HG03354 (cell line): ENCODE measurements at regions not wholly inside any gene's neighbourhood (a gene's known extent, or its start where the extent isn't known, plus 50 kb on each side); places are given as distances from the start of the nearest gene placed in this dataset.
"Not testable (repeated sequence)": the region's sequence is repeated elsewhere in the genome, so short reads cannot be mapped to it uniquely, and the experiment has no call there.

ENCODE experiments used
- ATAC-seq: cut with Tn5 transposase; IDR thresholded peaks from one replicate; pipeline ENCODE4 v1.9.1; 2021; ENCODE audit warnings: mild to moderate bottlenecking; ENCODE audit not compliant: unreplicated experiment, poor library complexity, severe bottlenecking

GRCh38 chr1:222940095-222940494 is 125.3 kb downstream of the DISP1 start:
- ATAC-seq = no peak

DNA sequence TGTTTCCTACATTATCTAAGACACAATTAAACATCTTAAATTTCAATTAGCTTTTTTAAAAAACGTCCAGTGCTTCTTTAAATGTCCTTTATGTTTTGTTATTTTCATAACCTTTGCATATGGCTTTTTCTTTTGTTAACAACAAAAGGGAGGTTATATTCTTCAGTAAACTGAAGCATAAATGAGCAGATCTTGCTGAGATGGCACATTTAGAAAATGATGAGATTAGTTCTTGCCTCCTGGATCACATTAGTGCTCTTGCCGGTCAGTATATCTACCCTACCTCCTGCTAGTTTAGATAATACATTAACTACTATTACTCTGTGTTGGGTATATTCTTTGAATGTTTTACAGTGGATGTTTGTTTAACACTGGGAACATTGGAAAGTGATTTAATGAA is 126.1 kb downstream of the DISP1 start:
- ATAC-seq = no peak

DNA sequence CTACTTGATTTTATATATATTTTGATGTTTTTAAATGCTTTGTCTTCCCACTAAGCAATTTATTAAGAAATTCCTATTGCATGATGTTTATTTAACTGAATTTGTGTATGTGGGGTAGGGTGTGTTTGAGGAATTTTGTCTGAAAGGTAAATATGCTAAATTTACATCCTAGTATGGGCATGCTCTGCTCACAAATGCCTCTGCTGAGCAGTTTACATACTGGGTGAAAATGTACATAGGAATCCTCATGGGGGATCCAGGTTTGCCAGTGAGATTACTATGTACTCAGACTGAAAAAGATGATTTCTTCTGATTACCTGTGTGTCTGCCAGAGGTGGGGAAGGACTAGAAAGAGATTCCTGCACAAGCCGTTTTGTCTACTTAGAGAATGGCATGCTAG is 126.6 kb downstream of the DISP1 start:
- no peak for ATAC-seq

DNA sequence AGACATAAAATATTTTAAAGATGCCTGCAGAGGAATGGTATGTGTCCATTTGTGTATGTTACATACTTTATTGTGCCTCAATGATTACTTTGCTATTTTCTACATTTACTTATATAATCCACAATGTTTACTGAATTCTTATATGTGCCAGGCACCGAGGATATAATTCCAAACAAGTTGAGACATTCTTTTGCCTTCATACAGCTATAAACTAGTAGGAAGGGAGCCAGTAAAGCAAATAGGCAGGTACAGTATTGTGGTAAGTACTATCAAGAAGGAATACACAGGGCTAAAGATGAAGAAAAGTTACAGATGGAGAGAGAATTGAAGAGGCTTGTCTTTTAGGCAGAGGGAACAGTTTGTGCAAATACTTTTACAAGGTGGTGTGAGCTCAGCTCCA is 131.6 kb downstream of the DISP1 start:
- no peak for ATAC-seq

DNA sequence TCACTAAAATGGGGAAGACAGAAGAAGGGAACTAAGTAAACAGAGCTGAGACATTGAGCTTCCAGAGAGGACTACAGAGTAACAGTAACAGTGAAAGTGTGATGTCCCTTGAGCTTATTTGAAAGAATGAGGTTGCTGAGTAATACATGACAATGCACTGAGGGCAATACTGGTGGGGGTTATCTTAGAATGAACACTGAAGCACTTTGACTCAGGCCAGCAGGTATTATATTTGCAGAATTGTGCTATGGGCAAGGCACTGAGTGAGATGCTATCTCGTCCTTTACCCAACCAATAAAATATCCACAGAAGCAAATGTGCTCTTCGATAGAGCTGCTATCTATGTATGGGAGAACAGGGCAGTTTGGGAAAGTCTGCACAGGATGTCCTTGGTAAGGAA is 133.2 kb downstream of the DISP1 start:
- ATAC-seq = no peak

GRCh38 chr1:222950892-222951291 is 136.1 kb downstream of the DISP1 start:
- ATAC-seq = no peak

GRCh38 chr1:222953585-222953984 is 138.7 kb downstream of the DISP1 start:
- ATAC-seq = no peak

DNA sequence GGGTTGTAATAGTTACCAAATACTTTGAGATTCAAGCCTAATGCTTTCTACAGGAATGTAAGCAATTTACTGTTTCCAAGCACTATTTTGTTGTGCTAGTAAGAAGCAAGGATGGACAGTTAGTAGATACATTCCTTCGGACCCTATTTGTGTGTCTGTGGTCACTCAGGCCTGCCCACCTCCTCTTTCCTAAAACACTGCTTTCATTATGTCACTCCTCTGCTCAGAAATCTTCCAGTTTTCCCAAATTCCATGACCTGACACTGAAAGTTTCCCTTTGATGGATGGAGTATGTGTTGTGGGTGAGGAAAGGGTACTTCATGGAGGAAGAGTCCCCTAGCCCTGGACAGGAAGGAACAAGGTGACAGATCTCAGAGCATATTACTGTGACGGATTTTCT is 141.1 kb downstream of the DISP1 start:
- no peak for ATAC-seq

DNA sequence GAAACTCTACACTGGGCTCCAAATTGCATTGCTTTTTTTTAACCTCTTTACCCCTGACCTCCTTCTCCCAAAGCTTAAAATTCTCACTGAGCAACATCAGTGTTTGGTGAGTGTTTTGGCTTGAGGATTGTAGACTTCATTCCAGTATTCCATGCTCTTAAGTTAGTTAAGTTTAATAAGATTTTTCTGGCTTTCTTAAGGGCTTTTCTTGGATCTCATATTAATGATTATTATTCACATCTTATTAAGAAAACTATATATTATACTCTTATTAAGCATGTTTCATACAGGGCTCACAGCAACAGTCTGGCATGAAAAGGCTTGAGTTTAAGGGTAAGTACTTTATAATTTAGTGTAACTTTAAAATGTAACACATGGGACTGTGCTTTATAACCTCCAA is 141.8 kb downstream of the DISP1 start:
- no peak for ATAC-seq

DNA sequence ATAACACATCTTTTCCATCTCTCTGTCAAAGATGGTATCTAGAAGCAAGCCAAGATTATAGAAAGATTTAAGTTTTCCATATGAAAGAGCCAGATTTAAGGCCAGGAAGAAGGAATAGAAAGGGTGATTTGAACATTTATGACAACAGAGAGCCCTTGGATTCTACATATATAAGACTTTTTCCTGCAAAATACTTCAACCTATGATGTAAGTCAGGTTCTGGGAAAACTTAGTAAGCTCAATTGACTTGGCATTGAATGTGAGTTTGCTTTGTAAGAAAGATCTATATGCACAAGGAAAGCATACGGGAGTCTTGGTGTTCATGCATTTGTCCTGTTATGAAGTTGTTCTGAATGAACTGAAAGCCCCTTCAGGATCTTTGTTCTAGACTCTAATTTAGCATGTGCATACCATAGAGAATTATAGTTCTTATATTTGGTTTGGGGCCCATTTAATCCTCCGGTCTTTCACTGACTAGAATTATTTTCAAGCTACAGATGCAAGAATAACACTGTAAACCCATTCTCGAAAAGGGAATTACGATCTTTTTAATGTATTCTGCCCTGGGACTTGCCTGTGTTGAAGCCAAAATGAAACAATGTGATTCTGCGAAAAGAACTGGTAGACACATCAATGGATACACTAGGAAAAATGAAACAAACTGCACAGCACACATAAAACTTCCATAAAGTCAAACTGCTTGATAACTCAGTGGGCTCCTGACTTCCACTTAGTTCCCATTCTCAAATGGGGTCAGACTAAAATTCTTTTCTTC is 152.8 kb downstream of the DISP1 start:
- ATAC-seq = no peak

DNA sequence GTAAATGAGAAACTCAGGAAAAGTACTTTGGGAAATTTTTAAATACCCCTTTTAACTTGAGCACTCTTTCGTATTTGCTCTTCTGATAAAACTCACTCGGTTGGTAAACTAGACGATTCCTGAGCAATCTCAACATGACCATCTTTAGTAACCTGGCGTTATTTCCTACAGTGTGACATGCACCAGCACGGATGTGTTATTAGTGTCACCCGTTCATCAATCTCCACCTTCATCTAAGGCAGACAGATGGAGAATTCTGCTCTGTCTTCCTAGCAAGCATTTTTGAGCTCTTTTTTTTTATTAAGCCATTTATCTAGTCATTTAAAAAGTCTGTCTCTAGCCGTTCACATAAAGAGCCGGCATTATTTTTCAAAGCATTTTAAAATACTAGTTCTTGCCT is 155.2 kb downstream of the DISP1 start:
- ATAC-seq = no peak

DNA sequence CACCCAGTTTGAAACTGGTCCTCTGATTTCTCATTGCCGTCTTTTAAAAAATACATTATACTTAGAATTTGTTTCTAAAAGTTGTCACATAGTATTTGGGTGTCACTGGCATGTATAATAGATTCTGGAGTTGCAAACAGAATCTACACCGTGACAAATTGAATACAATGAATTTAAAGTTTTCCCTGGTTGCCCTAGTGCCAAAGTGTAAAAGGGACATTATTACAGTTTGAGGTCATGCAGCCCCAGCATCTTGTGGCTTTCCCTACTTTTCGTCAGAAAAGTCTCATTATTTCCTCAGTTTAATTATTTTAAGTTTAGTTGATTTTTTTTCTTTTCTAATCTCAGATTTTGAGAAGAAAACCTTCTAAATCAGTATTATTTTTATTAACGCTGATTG is 155.9 kb downstream of the DISP1 start:
- ATAC-seq = no peak

GRCh38 chr1:222971146-222971545 is 156.3 kb downstream of the DISP1 start:
- no peak for ATAC-seq

DNA sequence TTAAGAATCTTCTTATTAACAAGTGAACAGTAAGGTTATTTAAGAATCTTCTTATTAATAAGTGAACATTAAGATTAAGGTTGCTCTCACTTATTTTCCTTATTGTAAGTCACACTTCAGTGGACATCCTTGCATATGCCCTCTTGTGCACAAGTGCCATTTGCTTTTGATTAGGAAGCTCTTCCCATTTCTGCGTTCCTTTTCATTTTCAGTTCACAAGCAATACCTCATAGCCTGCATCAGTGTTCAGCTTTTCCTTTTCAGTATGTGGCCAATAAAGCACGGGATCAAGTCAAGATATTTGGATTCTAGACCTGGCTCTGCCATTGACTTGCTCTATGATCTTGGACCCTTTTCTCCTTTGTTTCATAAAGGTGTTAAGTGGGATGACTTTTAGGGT is 158.7 kb downstream of the DISP1 start:
- no peak for ATAC-seq

DNA sequence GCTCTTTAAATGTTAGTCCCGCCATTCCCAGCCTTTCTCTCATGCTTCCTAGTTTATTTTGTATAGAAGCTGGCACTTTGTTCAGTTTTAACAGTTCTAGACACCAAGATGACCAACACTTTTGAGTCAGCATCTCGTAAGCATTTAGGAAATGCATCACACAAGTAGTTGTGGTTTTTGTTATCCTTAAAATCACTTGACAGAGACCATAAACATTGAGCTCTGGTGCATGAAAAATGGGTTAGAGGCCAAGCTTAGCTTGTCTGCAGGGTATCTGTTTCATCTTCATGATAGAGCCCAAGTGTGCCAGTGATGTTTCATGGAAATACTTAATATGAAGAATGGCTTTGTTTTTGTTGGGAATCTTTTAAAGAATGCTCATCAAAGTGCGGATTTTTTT is 159.7 kb downstream of the DISP1 start:
- no peak for ATAC-seq

GRCh38 chr1:222975472-222976122 is 160.8 kb downstream of the DISP1 start:
- ATAC-seq = no peak

DNA sequence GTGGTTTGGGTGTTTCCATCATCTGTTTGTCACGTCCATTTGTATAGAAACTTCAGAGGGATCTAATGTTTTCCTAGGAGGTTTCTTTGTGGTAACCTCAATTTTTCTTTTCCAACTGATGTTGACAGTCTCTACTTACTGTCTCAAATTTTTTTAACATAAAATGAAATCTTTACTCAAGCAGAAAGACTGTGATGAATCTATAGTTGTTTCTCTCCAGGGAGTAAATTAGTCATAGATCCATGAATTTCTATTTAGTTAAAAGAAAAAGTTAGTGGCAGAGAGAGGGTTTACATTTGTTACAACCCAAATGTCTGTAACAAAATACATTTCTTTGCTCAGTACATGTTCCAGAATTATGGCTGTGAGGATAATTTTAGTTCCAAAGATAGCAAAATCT is 161.6 kb downstream of the DISP1 start:
- no peak for ATAC-seq

GRCh38 chr1:222977294-222977693 is 162.5 kb downstream of the DISP1 start:
- ATAC-seq = not testable (repeated sequence)

DNA sequence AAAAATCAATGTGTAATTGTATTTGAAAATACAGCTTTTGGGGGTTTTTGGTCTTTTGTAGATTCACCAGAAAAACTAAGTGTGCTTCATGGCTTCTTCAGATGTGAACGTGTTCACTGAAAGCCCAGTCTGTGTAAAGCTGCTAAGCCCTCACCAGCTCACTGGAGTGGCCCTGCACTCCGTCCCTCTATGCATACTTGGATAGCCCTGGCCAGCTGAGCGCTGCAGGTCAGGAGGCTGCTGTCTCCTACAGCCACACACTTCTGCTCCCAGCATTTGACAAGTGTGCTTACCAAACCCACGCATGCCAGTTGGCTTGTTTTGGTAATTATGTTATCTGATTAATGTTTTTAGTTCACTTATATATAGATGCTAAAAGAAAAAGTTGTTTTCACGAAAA is 163.5 kb downstream of the TLR5 start:
- no peak for ATAC-seq

DNA sequence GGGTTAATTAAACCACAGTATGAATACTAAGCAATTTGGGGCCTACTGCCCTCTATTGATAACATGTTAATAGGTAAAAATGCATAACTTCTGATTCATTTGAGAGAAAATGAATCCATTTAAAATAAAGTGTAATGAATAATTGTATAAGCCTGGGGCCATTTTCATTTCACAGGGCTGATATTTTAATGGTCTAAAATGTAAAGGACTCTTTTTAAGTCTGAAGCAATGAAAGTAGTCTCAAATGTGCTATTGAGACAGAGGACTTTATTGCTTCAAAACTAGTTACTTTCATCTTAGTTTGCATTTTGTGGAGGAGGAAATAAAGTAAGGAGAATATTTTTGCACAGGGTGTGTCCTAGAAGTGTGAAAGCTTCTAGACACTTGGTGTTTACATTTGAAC is 155.4 kb downstream of the TLR5 start:
- no peak for ATAC-seq

DNA sequence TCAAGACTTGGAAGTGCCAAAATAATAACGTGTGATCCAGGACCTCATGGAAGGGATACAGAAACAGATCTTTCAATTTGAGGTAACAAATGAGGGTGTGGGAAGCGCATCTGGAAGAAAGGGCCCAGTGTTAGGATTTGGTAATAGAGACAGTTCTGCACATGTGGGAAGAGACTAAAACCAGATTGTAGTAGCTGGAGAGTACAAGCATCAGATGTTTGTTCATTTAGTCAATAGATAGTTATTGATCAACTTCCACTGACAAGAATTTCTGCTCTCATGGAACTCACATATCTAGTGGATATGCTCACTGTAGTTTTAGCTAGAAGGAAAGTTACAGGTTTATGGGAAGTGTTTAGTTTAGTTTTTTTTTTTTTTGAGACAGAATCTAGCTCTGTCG is 153.6 kb downstream of the TLR5 start:
- no peak for ATAC-seq

- no peak for ATAC-seq
These were observed 151.9 kb downstream of the TLR5 start for GRCh38 chr1:222991177-222991576.
